GM21737 (cell line): ENCODE measurements at regions not wholly inside any gene's neighbourhood (a gene's known extent, or its start where the extent isn't known, plus 50 kb on each side); places are given as distances from the start of the nearest gene placed in this dataset.
"Not testable (repeated sequence)": the region's sequence is repeated elsewhere in the genome, so short reads cannot be mapped to it uniquely, and the experiment has no call there.

Experiments used
- ATAC-seq: cut with Tn5 transposase; IDR thresholded peaks from one replicate; pipeline ENCODE4 v1.9.1; 2021; ENCODE audit warnings: mild to moderate bottlenecking, moderate library complexity; ENCODE audit not compliant: unreplicated experiment

DNA sequence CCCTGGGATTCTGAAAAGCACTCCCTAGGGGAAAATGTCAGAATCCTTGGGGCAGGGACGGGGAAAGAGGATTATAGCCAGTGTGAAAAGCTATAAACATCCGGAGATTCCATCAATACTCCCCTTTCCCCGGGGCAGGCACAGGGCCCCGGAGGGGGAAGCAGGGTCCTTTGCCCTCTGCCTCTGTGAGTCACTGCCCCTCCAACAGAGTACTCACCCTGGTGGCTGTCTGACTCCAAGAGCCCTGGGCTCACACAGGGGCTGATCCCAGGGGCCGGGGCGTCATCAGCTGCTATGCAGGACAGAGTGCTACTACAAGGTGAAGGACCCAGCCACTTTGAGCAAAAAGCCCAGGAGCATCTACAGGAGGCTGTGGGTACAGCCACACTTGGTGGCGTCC lies 133.0 kb upstream of the PRR20G start:
- no peak for ATAC-seq

DNA sequence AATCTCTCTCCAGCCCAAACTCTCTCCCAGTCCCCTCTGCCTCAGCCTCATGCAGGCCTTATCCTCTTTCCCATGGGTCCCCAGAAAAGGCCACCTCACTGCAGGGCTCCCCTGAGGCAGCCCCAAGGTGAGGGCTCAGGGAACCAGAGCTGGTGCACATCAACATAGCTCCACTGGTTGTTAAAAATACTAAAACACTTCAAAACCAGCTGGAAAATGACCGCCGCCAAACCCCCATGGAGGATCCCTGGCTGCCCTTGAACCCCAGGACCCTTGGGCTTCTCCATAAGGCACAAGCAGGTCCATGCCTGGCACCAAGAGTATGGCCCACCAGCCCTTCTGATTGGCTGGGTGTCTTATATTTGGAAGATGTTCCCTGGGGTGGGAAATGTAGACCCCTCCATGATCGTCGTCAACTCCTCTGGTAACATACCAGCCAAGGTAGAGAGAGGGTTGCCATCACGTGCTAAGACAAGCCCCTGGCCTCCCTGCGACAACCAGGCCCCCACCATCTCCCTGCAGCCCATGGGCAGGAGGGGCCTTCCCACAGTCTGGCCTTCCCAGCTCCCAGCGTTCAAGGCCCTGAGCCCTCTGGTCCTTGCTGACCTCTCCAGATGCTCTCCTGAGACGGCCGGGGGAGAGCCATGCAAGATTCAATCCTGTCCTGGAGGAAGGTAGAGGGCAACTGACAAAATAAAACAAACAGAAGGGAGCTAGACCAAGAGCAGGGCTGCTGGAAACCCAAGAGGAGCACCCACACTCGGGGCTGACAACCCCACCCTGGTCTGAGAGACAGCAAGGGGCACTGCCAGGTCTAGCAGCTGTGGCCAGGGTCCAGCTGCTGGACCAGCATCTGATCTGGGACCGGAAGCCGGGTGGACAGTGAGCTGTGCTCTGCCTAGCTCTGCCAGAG lies 132.1 kb upstream of the PRR20G start:
- ATAC-seq = no peak

- no peak for ATAC-seq
Observed at GRCh38 chr3:127419182-127419581, 131.3 kb upstream of the PRR20G start.

GRCh38 chr3:127418560-127419147 lies 130.8 kb upstream of the PRR20G start:
- ATAC-seq = no peak

- ATAC-seq = no peak
Observed at GRCh38 chr3:127417709-127418559, 130.1 kb upstream of the PRR20G start.

DNA sequence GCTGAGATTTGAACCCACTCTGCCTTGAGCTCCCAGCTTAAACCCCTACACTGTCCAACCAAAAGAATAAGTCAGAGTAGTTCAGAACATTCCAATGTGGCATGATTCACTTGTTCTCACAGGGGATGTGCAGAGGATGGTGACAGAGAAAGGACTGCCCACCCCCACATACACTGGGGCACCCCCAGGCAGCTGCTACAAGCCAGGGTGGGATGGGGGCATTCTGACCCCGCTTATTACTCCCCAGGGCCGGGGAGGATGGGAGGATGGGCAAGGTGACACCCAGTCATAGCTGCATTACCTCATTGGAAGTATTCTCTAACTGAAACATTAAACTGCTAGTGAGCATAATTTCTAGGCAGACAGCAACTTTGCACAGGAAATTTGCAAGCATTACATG lies 126.0 kb upstream of the PRR20G start:
- ATAC-seq = no peak

- no peak for ATAC-seq
Observed at GRCh38 chr3:127413318-127413673, 125.5 kb upstream of the PRR20G start.

GRCh38 chr3:127412578-127413317 lies 124.9 kb upstream of the PRR20G start:
- ATAC-seq = no peak

DNA sequence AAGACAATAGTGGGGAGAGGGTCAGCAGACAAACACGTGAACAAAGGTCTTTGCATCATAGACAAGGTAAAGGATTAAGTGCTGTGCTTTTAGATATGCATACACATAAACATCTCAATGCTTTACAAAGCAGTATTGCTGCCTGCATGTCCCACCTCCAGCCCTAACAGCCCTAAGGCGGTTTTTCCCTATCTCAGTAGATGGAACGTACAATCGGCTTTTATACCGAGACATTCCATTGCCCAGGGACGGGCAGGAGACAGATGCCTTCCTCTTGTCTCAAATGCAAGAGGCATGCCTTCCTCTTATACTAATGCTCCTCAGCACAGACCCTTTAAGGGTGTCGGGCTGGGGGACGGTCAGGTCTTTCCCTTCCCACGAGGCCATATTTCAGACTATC lies 124.0 kb upstream of the PRR20G start:
- not testable (repeated sequence) for ATAC-seq

- no peak for ATAC-seq
Observed at GRCh38 chr3:127411083-127411727, 123.4 kb upstream of the PRR20G start.

DNA sequence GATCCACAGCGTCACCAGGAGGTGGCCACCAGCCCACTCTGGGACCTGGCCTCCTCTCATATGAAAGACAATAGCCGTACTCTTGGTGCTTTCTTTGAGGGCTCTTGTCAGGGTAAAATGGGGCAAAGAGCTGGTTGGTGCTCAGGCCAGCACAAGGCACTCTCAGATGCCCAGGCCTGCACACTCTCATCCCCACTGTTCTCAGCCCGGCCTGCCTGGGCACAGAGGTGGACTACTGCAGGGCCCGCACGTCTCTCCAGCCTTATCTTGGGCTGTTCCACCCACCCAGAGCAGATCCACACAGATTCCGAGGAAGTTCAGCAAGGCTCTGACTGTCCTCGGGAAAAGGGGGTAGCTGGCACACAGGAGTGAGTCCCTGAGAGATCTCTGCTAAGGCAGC lies 122.8 kb upstream of the PRR20G start:
- ATAC-seq = no peak

GRCh38 chr3:127410137-127410488 lies 122.3 kb upstream of the PRR20G start:
- ATAC-seq = no peak

- ATAC-seq = no peak
Observed at GRCh38 chr3:127409421-127410136, 121.7 kb upstream of the PRR20G start.

DNA sequence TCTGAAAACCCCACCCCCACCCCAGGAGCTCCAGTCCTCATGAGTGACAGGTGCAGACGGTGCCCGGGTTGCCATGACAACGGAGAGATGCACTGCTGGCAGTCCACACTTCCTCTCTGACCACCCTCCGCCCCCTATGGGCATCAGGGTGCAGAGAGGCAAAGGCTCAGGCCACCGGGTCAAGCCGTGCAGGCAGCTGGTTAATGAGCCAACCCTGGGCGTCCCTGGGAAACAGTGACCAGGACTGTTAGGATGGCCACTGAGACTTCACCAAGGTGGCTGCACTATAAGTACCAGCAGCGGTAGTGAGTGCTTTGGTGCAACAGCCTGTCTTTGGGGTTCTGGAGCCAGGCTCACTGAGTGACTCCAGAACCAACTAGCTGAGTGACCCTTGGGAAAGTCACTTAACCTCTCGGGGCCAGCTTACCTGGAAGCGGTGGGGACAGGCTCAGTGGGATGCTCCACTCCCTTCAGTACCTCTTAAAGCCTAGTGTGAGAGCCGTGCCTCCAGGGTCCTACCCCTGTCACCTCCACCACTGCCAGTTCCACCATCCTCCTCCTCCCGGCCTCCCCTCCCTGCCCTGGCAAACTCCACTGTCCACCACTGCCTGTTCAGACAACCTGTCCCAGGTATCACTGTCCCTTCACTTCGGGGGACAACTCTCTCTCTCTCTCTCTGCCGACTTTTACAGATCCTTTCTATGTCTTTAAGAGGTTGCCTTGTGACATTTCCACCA lies 121.0 kb upstream of the PRR20G start:
- no peak for ATAC-seq

DNA sequence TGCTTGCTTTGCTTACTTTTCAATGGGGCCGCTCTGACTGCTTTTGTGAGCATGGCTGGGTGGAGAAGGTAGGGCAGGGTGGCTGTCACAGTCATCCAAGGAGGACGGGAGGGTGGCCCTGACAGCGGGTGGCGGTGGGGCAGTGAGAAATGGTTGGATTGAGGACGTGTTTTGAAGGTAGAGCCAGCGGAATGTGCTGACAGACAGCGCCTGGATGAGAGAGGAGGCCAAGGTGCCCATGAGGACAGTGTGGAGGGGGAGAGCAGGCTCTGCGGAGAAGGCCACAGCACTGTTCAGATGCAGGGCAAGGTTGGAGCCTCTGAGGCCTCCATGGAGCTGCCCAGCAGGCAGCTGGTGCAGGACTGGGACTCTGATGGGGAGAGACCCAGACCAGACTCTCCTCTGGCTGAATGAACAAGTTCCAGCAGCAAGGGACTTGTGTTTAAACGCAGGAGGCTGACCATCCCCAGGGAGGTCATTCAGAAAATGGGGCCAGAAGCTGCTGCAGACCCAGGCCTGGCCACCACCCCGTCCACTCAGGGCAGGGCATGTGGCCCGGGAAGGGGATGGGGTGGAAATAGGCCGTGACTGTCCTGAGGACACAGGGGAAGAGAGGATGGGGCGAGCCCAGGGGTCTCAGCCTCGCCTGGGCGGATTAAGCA lies 120.3 kb upstream of the PRR20G start:
- no peak for ATAC-seq

DNA sequence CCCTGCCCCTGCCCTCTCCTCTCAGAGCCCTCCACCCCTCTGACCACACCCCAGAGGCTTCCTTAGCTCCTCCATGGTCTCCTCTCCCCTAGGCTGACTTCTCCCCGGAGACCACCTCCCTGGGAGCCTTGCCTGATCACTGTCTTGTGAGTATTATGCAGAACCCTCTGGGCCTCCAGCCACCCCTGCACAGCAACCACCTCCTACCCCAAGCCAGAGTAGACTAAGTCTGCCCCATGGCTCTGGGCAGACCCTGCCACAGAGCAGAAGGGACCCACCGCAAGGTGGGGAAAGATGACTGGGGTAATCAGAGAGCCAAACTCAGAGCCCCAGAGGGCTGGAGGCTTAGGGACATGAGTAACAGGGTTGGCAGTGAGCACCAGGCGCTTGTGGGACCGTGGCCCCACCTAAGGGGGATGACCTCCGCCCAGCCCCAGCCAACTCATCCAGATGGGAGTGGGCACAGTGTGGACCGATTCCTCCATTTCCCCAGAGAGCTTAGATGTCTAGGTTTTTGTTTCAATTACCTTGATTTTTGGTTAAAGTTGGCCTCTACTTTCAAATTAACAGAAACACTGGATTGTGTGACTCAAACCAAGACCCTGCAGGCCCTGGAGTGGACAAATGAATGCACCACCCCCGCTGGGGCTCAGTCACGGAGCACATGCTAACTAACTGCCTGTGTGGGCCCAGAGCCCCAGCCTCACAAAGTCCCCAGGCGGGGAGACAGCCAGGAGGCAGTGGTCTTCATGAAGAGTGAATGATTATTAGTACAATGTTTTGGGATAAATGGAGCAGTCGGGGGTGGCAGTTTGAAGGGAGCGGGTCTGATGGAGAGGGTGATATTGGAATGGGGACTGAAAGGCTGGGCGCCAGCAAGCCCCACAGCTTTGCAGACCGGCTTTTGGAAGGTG lies 119.4 kb upstream of the PRR20G start:
- no peak for ATAC-seq

- no peak for ATAC-seq
Observed at GRCh38 chr3:127406309-127407025, 118.6 kb upstream of the PRR20G start.
